CD4-positive, alpha-beta T cell (primary cell): ENCODE measurements at regions not wholly inside any gene's neighbourhood (a gene's known extent, or its start where the extent isn't known, plus 50 kb on each side); places are given as distances from the start of the nearest gene placed in this dataset.

ENCODE experiments used
- ATAC-seq: fragments of 200-7000 bp; cut with Tn5 transposase; one replicate; pipeline ENCODE4 v1.10.0; 2022; ENCODE audit warnings: mild to moderate bottlenecking; ENCODE audit not compliant: poor library complexity
- CTCF ChIA-PET: fragments of 350-600 bp; sonication (Branson Sonifier 250); formaldehyde crosslinking; loops from one replicate; lab custom pipeline; 2021; ENCODE audit warnings: antibody characterized with exemption, inconsistent platforms; lab: Charles Lee
- POLR2A ChIA-PET: fragments of 350-600 bp; sonication (Branson Sonifier 250); formaldehyde crosslinking; loops from one replicate; lab custom pipeline; 2021; ENCODE audit warnings: antibody characterized with exemption, inconsistent platforms; lab: Charles Lee
- DNase-seq, 14 experiments: peaks; one replicate each; pipeline ENCODE4 v3.0.0-alpha.2; 2013 to 2020; ENCODE audit warnings: mixed read lengths in 2 of 14
- H3K27ac ChIP-seq, 2 donors: one replicate each; pipeline versions ENCODE4 v1.5.1 to v1.7.0; 2013; ENCODE audit warnings: low read length in 2 of 2, low read depth in 1 of 2, mild to moderate bottlenecking in 1 of 2
- H3K27me3 ChIP-seq, 2 experiments: 1 replicate in 1 of 2; 2 replicates in 1 of 2; pipeline versions ENCODE4 v1.6.1 to v1.7.0; 2013; ENCODE audit warnings: low read length in 2 of 2, control low read depth in 1 of 2, mild to moderate bottlenecking in 1 of 2, moderate library complexity in 1 of 2; ENCODE audit not compliant: insufficient read depth in 2 of 2, control insufficient read depth in 1 of 2
- H3K36me3 ChIP-seq: one replicate; pipeline ENCODE4 v1.6.1; 2013; ENCODE audit warnings: low read length, control low read depth; ENCODE audit not compliant: insufficient read depth
- H3K4me1 ChIP-seq: one replicate; pipeline ENCODE4 v1.6.1; 2013; ENCODE audit warnings: low read length, control low read depth; ENCODE audit not compliant: insufficient read depth
- H3K4me3 ChIP-seq: one replicate; pipeline ENCODE4 v1.5.1; 2013; ENCODE audit warnings: mild to moderate bottlenecking, low read length, moderate library complexity
- H3K9me3 ChIP-seq, 2 experiments: 1 replicate in 1 of 2; 2 replicates in 1 of 2; pipeline versions ENCODE4 v1.6.1 to v1.7.0; 2013; ENCODE audit warnings: low read length in 2 of 2, mild to moderate bottlenecking in 2 of 2, control low read depth in 1 of 2, moderate library complexity in 1 of 2; ENCODE audit not compliant: control insufficient read depth in 1 of 2, insufficient read depth in 1 of 2
- H3K27ac Mint-ChIP-seq: one replicate; pipeline ENCODE4 v1.8.0; 2020; ENCODE audit warnings: mixed read lengths
- H3K27me3 Mint-ChIP-seq: one replicate; pipeline ENCODE4 v1.8.0; 2021; ENCODE audit warnings: mixed read lengths
- H3K36me3 Mint-ChIP-seq: one replicate; pipeline ENCODE4 v1.8.0; 2021; ENCODE audit warnings: low read depth, mixed read lengths
- H3K4me1 Mint-ChIP-seq: one replicate; pipeline ENCODE4 v1.8.0; 2021; ENCODE audit warnings: low read depth, mixed read lengths
- H3K4me3 Mint-ChIP-seq: one replicate; pipeline ENCODE4 v1.8.0; 2020; ENCODE audit warnings: mild to moderate bottlenecking, mixed read lengths
- H3K9me3 Mint-ChIP-seq: one replicate; pipeline ENCODE4 v1.8.0; 2020; ENCODE audit warnings: mixed read lengths
- intact Hi-C, 2 experiments: fragments of 100-400 bp; cut with DNase I in 1 of 2; cut with micrococcal nuclease in 1 of 2; formaldehyde crosslinking; loops; one replicate each; pipeline versions ENCODE4 v1.15.1 to v1.9.0; 2023 to 2025; cut with DNase I, micrococcal nuclease
- TF ChIP-seq, protein P1 (sequence below): fragments of 200-600 bp; IDR thresholded peaks from one replicate; pipeline ENCODE4 v1.8.0; 2022; ENCODE audit warnings: antibody characterized with exemption, mild to moderate bottlenecking

DNA sequence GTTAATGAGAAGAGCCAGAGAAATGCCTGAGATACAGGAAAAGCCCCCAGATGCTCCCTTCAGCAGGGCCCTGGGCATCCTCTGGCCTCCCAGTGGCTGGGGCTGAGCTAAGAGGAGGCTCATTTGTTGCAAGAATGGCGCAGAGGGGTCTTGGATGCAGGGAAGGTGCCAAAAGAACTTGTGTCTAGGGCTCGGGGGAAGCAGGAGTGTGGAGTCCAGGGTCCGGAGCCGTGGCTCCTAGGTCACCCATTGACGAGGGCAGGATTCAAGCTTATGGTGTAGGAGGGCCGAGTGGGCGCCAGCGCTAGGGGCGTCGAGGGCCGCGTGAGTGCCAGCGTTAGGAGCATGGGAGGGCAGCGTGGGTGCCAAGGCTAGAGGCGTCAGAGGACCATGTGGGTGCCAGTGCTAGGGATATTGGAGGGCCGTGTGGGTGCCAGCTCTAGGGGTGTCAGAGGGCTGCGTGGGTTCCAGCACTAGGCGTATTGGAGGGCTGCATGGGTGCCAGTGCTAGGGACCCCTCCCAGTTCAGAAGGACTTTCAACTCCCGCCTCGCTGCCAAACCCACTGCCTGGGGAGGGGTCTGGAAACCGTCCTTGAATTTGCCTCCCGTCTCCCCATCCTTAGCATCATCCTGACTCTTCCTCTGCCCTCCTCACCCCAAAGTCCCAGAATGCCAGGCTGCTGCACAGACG, 250.5 kb upstream of the AFDN start:
- Histone ChIP-seq H3K27ac (no peak overlapping the region), H3K36me3 (no peaks in the 10 kb centered on the region), H3K4me1 (no peaks in the 10 kb centered on the region), H3K4me3 (no peak overlapping the region), H3K27me3 (peaks cover 0 to 4% of the 10 kb centered on the region in 2 experiments), H3K9me3 (peaks cover 0 to 29% of the 10 kb centered on the region in 2 experiments)
- no peak overlapping the region for H3K27ac Mint-ChIP-seq
- no peaks in the 10 kb centered on the region for H3K36me3 Mint-ChIP-seq
- H3K4me3 Mint-ChIP-seq, result no peak overlapping the region
- ChIA-PET POLR2A (no interaction called here), CTCF (no interaction called here)
- peaks cover 2% of the 10 kb centered on the region for H3K9me3 Mint-ChIP-seq
- no peak for ATAC-seq
- H3K27me3 Mint-ChIP-seq, result peaks cover 11% of the 10 kb centered on the region
- TF ChIP-seq, protein P1, sequence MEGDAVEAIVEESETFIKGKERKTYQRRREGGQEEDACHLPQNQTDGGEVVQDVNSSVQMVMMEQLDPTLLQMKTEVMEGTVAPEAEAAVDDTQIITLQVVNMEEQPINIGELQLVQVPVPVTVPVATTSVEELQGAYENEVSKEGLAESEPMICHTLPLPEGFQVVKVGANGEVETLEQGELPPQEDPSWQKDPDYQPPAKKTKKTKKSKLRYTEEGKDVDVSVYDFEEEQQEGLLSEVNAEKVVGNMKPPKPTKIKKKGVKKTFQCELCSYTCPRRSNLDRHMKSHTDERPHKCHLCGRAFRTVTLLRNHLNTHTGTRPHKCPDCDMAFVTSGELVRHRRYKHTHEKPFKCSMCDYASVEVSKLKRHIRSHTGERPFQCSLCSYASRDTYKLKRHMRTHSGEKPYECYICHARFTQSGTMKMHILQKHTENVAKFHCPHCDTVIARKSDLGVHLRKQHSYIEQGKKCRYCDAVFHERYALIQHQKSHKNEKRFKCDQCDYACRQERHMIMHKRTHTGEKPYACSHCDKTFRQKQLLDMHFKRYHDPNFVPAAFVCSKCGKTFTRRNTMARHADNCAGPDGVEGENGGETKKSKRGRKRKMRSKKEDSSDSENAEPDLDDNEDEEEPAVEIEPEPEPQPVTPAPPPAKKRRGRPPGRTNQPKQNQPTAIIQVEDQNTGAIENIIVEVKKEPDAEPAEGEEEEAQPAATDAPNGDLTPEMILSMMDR, result no peak
- intact Hi-C loops, result no loop called here
- H3K4me1 Mint-ChIP-seq, result no peaks in the 10 kb centered on the region
- no peak for DNase-seq

DNA sequence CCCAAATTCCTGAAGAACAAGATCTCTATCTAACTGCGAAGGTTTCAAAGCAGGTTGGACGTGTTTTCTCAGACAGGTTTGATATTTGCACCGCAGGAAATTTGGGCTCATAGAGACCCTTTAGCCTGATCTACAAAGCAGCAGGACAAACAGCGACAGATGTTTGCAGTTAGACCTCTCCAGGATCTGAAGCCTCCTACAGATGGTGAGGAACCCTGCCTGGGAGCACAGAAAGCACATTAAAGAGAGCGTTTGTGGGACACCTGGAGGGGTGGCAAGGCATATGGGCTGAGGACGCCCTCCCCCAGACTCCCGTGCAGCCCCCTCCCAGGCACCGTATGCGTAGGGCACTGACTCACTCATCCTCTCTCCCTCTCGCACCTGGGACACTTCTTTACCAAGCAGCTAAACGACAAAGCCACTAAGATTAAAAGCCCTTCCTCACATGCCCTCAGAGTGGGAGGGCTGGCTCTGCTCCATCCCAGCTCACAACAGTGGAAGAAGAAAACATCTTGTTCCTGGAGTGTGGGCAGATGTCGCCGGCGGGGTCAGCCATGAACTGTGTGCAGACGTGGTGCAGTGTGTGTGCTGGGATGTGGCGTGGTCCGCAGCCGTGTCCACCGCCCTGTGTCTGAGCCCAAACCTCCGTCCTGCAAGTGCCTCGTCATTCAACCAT, 249.7 kb upstream of the AFDN start:
- H3K27me3 ChIP-seq, result peaks cover 0 to 4% of the 10 kb centered on the region in 2 experiments
- ATAC-seq (no peak), DNase-seq (no peak)
- no peak overlapping the region for H3K27ac ChIP-seq
- ChIA-PET POLR2A (no interaction called here), CTCF (no interaction called here)
- Mint-ChIP-seq H3K27ac (no peak overlapping the region), H3K27me3 (peaks cover 11% of the 10 kb centered on the region), H3K36me3 (no peaks in the 10 kb centered on the region), H3K4me3 (no peak overlapping the region), H3K4me1 (no peaks in the 10 kb centered on the region), H3K9me3 (peaks cover 2% of the 10 kb centered on the region)
- H3K9me3 ChIP-seq, result peaks cover 0 to 36% of the 10 kb centered on the region in 2 experiments
- H3K36me3 ChIP-seq, result no peaks in the 10 kb centered on the region
- intact Hi-C loops, result no loop called here
- TF ChIP-seq, protein P1, result no peak
- H3K4me3 ChIP-seq, result no peak overlapping the region
- no peaks in the 10 kb centered on the region for H3K4me1 ChIP-seq

DNA sequence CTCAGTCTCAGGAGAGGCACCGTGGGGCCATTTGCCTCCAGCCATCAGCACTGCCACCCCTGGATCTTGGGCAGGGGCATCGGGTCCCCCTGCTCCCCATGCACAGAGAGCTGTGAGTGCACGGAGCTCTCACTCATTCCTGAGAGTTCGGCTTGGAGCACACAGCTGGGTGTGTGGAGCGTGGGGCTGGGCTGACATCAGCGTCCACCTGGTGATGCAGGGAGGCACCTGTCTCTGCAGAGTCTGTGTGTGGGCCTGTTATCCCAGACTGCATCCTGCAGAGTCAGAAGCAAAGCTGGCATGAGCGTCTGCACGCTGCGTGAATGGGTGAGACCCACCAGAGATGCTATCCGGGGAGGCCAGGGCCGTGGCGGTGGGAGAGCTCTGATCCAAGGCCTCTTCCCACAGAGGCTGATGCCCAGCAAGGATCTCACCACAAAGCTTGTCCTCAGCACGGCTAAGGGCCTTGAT, 248.8 kb upstream of the AFDN start:
- ATAC-seq, result no peak
- H3K9me3 Mint-ChIP-seq, result peaks cover 2% of the 10 kb centered on the region
- intact Hi-C loops, result no loop called here
- H3K4me3 Mint-ChIP-seq, result no peak overlapping the region
- no peak overlapping the region for H3K27ac ChIP-seq
- peaks cover 11% of the 10 kb centered on the region for H3K27me3 Mint-ChIP-seq
- TF ChIP-seq, protein P1, result no peak
- ChIA-PET CTCF (no interaction called here), POLR2A (no interaction called here)
- H3K27me3 ChIP-seq, result peaks cover 0 to 4% of the 10 kb centered on the region in 2 experiments
- H3K4me3 ChIP-seq, result no peak overlapping the region
- H3K9me3 ChIP-seq, result peaks cover under 1 to 38% of the 10 kb centered on the region in 2 experiments
- DNase-seq, result no peak
- no peak overlapping the region for H3K27ac Mint-ChIP-seq
- no peaks in the 10 kb centered on the region for H3K4me1 ChIP-seq
- H3K36me3 Mint-ChIP-seq, result no peaks in the 10 kb centered on the region
- H3K4me1 Mint-ChIP-seq, result no peaks in the 10 kb centered on the region
- H3K36me3 ChIP-seq, result no peaks in the 10 kb centered on the region
